GM21447 (cell line): ENCODE measurements at regions not wholly inside any gene's neighbourhood (a gene's known extent, or its start where the extent isn't known, plus 50 kb on each side); places are given as distances from the start of the nearest gene placed in this dataset.

Source experiments
- ATAC-seq: cut with Tn5 transposase; IDR thresholded peaks from one replicate; pipeline ENCODE4 v1.9.1; 2021; ENCODE audit not compliant: unreplicated experiment

GRCh38 chr2:226581661-226582060 lies 218.0 kb downstream of the IRS1 start:
- no peak for ATAC-seq

- no peak for ATAC-seq
Observed at GRCh38 chr2:226581004-226581403, 218.6 kb downstream of the IRS1 start.

GRCh38 chr2:226580403-226580802 lies 219.2 kb downstream of the IRS1 start:
- no peak for ATAC-seq

GRCh38 chr2:226579519-226579918 lies 220.1 kb downstream of the IRS1 start:
- ATAC-seq = no peak

GRCh38 chr2:226578879-226579278 lies 220.7 kb downstream of the IRS1 start:
- no peak for ATAC-seq

GRCh38 chr2:226578373-226578772 lies 221.2 kb downstream of the IRS1 start:
- ATAC-seq = no peak

GRCh38 chr2:226575928-226576327 lies 223.7 kb downstream of the IRS1 start:
- ATAC-seq = no peak

- ATAC-seq = no peak
Observed at GRCh38 chr2:226573158-226573557, 226.5 kb downstream of the IRS1 start.

GRCh38 chr2:226564667-226565066 lies 235.0 kb downstream of the IRS1 start:
- no peak for ATAC-seq

GRCh38 chr2:226561962-226562361 lies 237.7 kb downstream of the IRS1 start:
- no peak for ATAC-seq

- ATAC-seq = no peak
Observed at GRCh38 chr2:226560325-226560724, 239.3 kb downstream of the IRS1 start.

- no peak for ATAC-seq
Observed at GRCh38 chr2:226559536-226559935, 240.1 kb downstream of the IRS1 start.

GRCh38 chr2:226558418-226558817 lies 241.2 kb downstream of the IRS1 start:
- ATAC-seq = no peak

- ATAC-seq = no peak
Observed at GRCh38 chr2:226556050-226556449, 243.6 kb downstream of the IRS1 start.

GRCh38 chr2:226554701-226555100 lies 244.9 kb downstream of the IRS1 start:
- ATAC-seq = no peak

- ATAC-seq = no peak
Observed at GRCh38 chr2:226553333-226553732, 246.3 kb downstream of the IRS1 start.

- no peak for ATAC-seq
Observed at GRCh38 chr2:226552571-226553285, 246.9 kb downstream of the IRS1 start.

GRCh38 chr2:226551522-226552250 lies 247.9 kb downstream of the IRS1 start:
- ATAC-seq = no peak

- ATAC-seq = no peak
Observed at GRCh38 chr2:226550801-226551200, 248.8 kb downstream of the IRS1 start.

GRCh38 chr2:226548732-226549131 lies 250.9 kb downstream of the IRS1 start:
- ATAC-seq = no peak

GRCh38 chr2:226544596-226545210 lies 254.9 kb downstream of the IRS1 start:
- no peak for ATAC-seq
